ENCODE measurements at regions not wholly inside any gene's neighbourhood (a gene's known extent, or its start where the extent isn't known, plus 50 kb on each side); places are given as distances from the start of the nearest gene placed in this dataset.

- no peak for DNase-seq (ENCODE audit: extremely low read depth, low read depth, low spot score)
These were observed 74.4 kb upstream of the SCN7A start for GRCh38 chr2:166568409-166568808.

- no peak for DNase-seq (ENCODE audit: extremely low read depth, low read depth, low spot score)
These were observed 71.5 kb upstream of the SCN7A start for GRCh38 chr2:166565501-166565900.

- DNase-seq (ENCODE audit: extremely low read depth, low read depth, low spot score) = no peak
These were observed 69.8 kb upstream of the SCN7A start for GRCh38 chr2:166563894-166564293.

GRCh38 chr2:166560022-166560421 lies 66.0 kb upstream of the SCN7A start:
- DNase-seq (ENCODE audit: extremely low read depth, low read depth, low spot score) = no peak

GRCh38 chr2:166550923-166551322 lies 56.9 kb upstream of the SCN7A start:
- DNase-seq (ENCODE audit: extremely low read depth, low read depth, low spot score) = no peak

GRCh38 chr2:166545473-166545872 lies 51.4 kb upstream of the SCN7A start:
- no peak for DNase-seq (ENCODE audit: extremely low read depth, low read depth, low spot score)

Measured in glomerular endothelial cell (primary cell).